ENCODE measurements at regions not wholly inside any gene's neighbourhood (a gene's known extent, or its start where the extent isn't known, plus 50 kb on each side); places are given as distances from the start of the nearest gene placed in this dataset.
"Not testable (repeated sequence)": the region's sequence is repeated elsewhere in the genome, so short reads cannot be mapped to it uniquely, and the experiment has no call there.

GRCh38 chr4:12110627-12111026, 681.9 kb upstream of the HS3ST1 start:
- no peak for ATAC-seq
- FAIRE-seq: no peak
- 77 to 86% methylated on average over 3 of the region's 3 CpGs for WGBS, 2 donors
- Histone ChIP-seq H3K27me3 (no peaks in the 10 kb centered on the region), H3K27ac (no peak overlapping the region), H3K36me3 (no peaks in the 10 kb centered on the region), H3K4me3 (no peak overlapping the region), H3K9me3 (no peaks in the 10 kb centered on the region), H3K4me1 (no peaks in the 10 kb centered on the region)
- intact Hi-C loops (cut with DNase I): no loop called here
- TF ChIP-seq CTCF (IDR thresholded peaks at IDR 0.05): no peak
- DNase-seq: no peak

- H3K27me3 ChIP-seq; DNase-seq; H3K9me3 ChIP-seq; H3K27ac ChIP-seq; H3K4me3 ChIP-seq; ATAC-seq; FAIRE-seq; H3K36me3 ChIP-seq; intact Hi-C loops (cut with DNase I); H3K4me1 ChIP-seq: not testable (repeated sequence)
- WGBS, 2 donors: 61 to 95% methylated on average over 4 of the region's 4 CpGs
Observed at GRCh38 chr4:12109056-12109455, 680.4 kb upstream of the HS3ST1 start.

- DNase-seq (no peak), ATAC-seq (no peak), FAIRE-seq (no peak)
- intact Hi-C loops (cut with DNase I): no loop called here
- Histone ChIP-seq H3K9me3 (no peaks in the 10 kb centered on the region), H3K36me3 (no peaks in the 10 kb centered on the region), H3K27ac (no peak overlapping the region), H3K4me3 (no peak overlapping the region), H3K4me1 (no peaks in the 10 kb centered on the region), H3K27me3 (no peaks in the 10 kb centered on the region)
- TF ChIP-seq CTCF (IDR thresholded peaks at IDR 0.05): no peak
- WGBS, 2 donors: 59 to 77% methylated on average over 5 of the region's 5 CpGs
Observed at GRCh38 chr4:12105519-12105918, 676.8 kb upstream of the HS3ST1 start.

- FAIRE-seq; H3K4me3 ChIP-seq; H3K4me1 ChIP-seq; H3K27me3 ChIP-seq; H3K9me3 ChIP-seq; DNase-seq; ATAC-seq; H3K27ac ChIP-seq; H3K36me3 ChIP-seq; intact Hi-C loops (cut with DNase I): not testable (repeated sequence)
- 79 to 90% methylated on average over 21 of the region's 21 CpGs for WGBS, 2 donors
Observed at GRCh38 chr4:12089920-12090319, 661.2 kb upstream of the HS3ST1 start.

- no peak overlapping the region for H3K27ac ChIP-seq
- 33 to 53% methylated on average over 5 of the region's 5 CpGs for WGBS, 2 donors
- TF ChIP-seq CTCF (IDR thresholded peaks at IDR 0.05): no peak
- no peaks in the 10 kb centered on the region for H3K36me3 ChIP-seq
- no peak overlapping the region for H3K4me3 ChIP-seq
- ATAC-seq (no peak), DNase-seq (no peak), FAIRE-seq (no peak)
- no peaks in the 10 kb centered on the region for H3K9me3 ChIP-seq
- intact Hi-C loops (cut with DNase I): no loop called here
- no peaks in the 10 kb centered on the region for H3K27me3 ChIP-seq
- H3K4me1 ChIP-seq: no peaks in the 10 kb centered on the region
Observed at GRCh38 chr4:12084690-12085089, 656.0 kb upstream of the HS3ST1 start.

GRCh38 chr4:12071316-12071715, 642.6 kb upstream of the HS3ST1 start:
- 57 to 62% methylated on average over 2 of the region's 2 CpGs for WGBS, 2 donors
- intact Hi-C loops (cut with DNase I): no loop called here
- FAIRE-seq (no peak), DNase-seq (no peak), ATAC-seq (no peak)
- Histone ChIP-seq H3K9me3 (no peaks in the 10 kb centered on the region), H3K4me1 (no peaks in the 10 kb centered on the region), H3K36me3 (no peaks in the 10 kb centered on the region), H3K27ac (no peak overlapping the region), H3K27me3 (no peaks in the 10 kb centered on the region), H3K4me3 (no peak overlapping the region)
- no peak for TF ChIP-seq CTCF (IDR thresholded peaks at IDR 0.05)

All from pancreas (tissue), 10 donors.